GM20000 (cell line): ENCODE measurements at regions not wholly inside any gene's neighbourhood (a gene's known extent, or its start where the extent isn't known, plus 50 kb on each side); places are given as distances from the start of the nearest gene placed in this dataset.

ENCODE experiments used
- DNase-seq: peaks from one replicate; pipeline ENCODE4 v3.0.0; 2012; ENCODE audit warnings: low spot score
- CTCF ChIP-seq: IDR thresholded peaks from 2 replicates; pipeline ENCODE4 v1.5.1; 2012; ENCODE audit warnings: mild to moderate bottlenecking, control low read depth; ENCODE audit errors: extremely low read depth, missing control alignments

- TF ChIP-seq CTCF, result no peak
- no peak for DNase-seq
These were observed 208.4 kb downstream of the MYCN start for GRCh38 chr2:16148632-16149348.

- TF ChIP-seq CTCF, result no peak
These were observed 202.3 kb downstream of the MYCN start for GRCh38 chr2:16142383-16143361.

GRCh38 chr2:16141641-16141921, 201.2 kb downstream of the MYCN start:
- TF ChIP-seq CTCF, result no peak

More at GRCh38 chr2:16142383-16143361, 202.3 kb downstream of the MYCN start:
- DNase-seq, result no peak

GRCh38 chr2:16140771-16141640, 200.7 kb downstream of the MYCN start:
- no peak for TF ChIP-seq CTCF
- DNase-seq, result no peak

More at GRCh38 chr2:16141641-16141921, 201.2 kb downstream of the MYCN start:
- DNase-seq, result no peak

GRCh38 chr2:16139663-16140615, 199.6 kb downstream of the MYCN start:
- TF ChIP-seq CTCF, result no peak

GRCh38 chr2:16138811-16139662, 198.7 kb downstream of the MYCN start:
- no peak for DNase-seq
- no peak for TF ChIP-seq CTCF

More at GRCh38 chr2:16139663-16140615, 199.6 kb downstream of the MYCN start:
- no peak for DNase-seq
